Keratinocyte (primary cell): ENCODE measurements at regions not wholly inside any gene's neighbourhood (a gene's known extent, or its start where the extent isn't known, plus 50 kb on each side); places are given as distances from the start of the nearest gene placed in this dataset.

ENCODE experiments used
- CTCF ChIP-seq, 3 experiments: IDR thresholded peaks in 1 of 3; conservative IDR thresholded peaks in 1 of 3; optimal IDR thresholded peaks in 1 of 3; 2 replicates in 2 of 3; 3 replicates in 1 of 3; pipeline versions ENCODE3 to v1.5.1; 2011; ENCODE audit warnings: low read length in 3 of 3, mild to moderate bottlenecking in 3 of 3, moderate library complexity in 2 of 3, control low read depth in 1 of 3, inconsistent platforms in 1 of 3; ENCODE audit not compliant: insufficient read depth in 2 of 3; ENCODE audit errors: extremely low read depth in 1 of 3
- EZH2 ChIP-seq: IDR thresholded peaks from one replicate; pipeline ENCODE4 v1.6.1; 2012; ENCODE audit warnings: inconsistent platforms, mild to moderate bottlenecking, low read length, moderate library complexity

- no peak for TF ChIP-seq EZH2
- TF ChIP-seq CTCF (optimal IDR thresholded peaks at IDR 0.05 in 1 of 3, IDR thresholded peaks at IDR 0.05 in 1 of 3, conservative IDR thresholded peaks at IDR 0.05 in 1 of 3; ENCODE audit: extremely low read depth in 1 of 3, insufficient read depth in 2 of 3, low read length in 3 of 3): no peak
Measured at GRCh38 chr9:12516031-12516430, 177.2 kb upstream of the TYRP1 start.
